SU-DHL-6 (cell line): ENCODE measurements at regions not wholly inside any gene's neighbourhood (a gene's known extent, or its start where the extent isn't known, plus 50 kb on each side); places are given as distances from the start of the nearest gene placed in this dataset.

Experiments
- CTCF ChIP-seq: fragments of 200-600 bp; sonication (generic); IDR thresholded peaks from one replicate; pipeline ENCODE4 v1.5.1; 2017; ENCODE audit warnings: antibody characterized with exemption, mild to moderate bottlenecking, low read length, moderate library complexity; ENCODE audit not compliant: insufficient read depth, poor library complexity, severe bottlenecking
- EZH2phosphoT487 ChIP-seq: fragments of 200-600 bp; sonication (generic), shearing (Covaris generic); conservative IDR thresholded peaks from 2 replicates; pipeline ENCODE4 v1.6.1; 2018; ENCODE audit warnings: mild to moderate bottlenecking, antibody characterized with exemption, low read length, moderate library complexity, mixed read lengths

GRCh38 chr3:69591164-69591736 lies 148.0 kb upstream of the MITF start:
- TF ChIP-seq CTCF (no peak), EZH2phosphoT487 (no peak)
